GM13976 (cell line): ENCODE measurements at regions not wholly inside any gene's neighbourhood (a gene's known extent, or its start where the extent isn't known, plus 50 kb on each side); places are given as distances from the start of the nearest gene placed in this dataset.
"Not testable (repeated sequence)": the region's sequence is repeated elsewhere in the genome, so short reads cannot be mapped to it uniquely, and the experiment has no call there.

Source experiments
- DNase-seq: peaks from one replicate; pipeline ENCODE4 v3.0.0; 2012; ENCODE audit warnings: low spot score
- CTCF ChIP-seq: IDR thresholded peaks from 2 replicates; pipeline ENCODE4 v1.5.1; 2012; ENCODE audit warnings: borderline replicate concordance, mild to moderate bottlenecking; ENCODE audit not compliant: insufficient read depth; ENCODE audit errors: extremely low read depth, missing control alignments, control extremely low read depth
- in situ Hi-C: fragments of 300-500 bp; cut with MboI; formaldehyde crosslinking; loops from one replicate; pipeline ENCODE4 v1.12.0; 2022; ENCODE audit warnings: low sequenced_read_pairs, mixed read lengths, inconsistent platforms; ENCODE audit not compliant: unreplicated experiment

- TF ChIP-seq CTCF, result no peak
- in situ Hi-C loops, result no loop called here
- no peak for DNase-seq
These were observed 499.7 kb downstream of the XYLT1 start for GRCh38 chr16:16971042-16971441.

- no peak for TF ChIP-seq CTCF
- no peak for DNase-seq
- in situ Hi-C loops, result no loop called here
These were observed 497.9 kb downstream of the XYLT1 start for GRCh38 chr16:16972831-16973230.

GRCh38 chr16:16973707-16974591, 496.8 kb downstream of the XYLT1 start:
- in situ Hi-C loops, result no loop called here
- no peak for TF ChIP-seq CTCF
- DNase-seq, result no peak

- in situ Hi-C loops, result no loop called here
- no peak for DNase-seq
- TF ChIP-seq CTCF, result no peak
These were observed 488.1 kb downstream of the XYLT1 start for GRCh38 chr16:16982614-16983013.

- in situ Hi-C loops, result no loop called here
- no peak for TF ChIP-seq CTCF
These were observed 487.2 kb downstream of the XYLT1 start for GRCh38 chr16:16983582-16983981.

GRCh38 chr16:16984091-16984490, 486.7 kb downstream of the XYLT1 start:
- in situ Hi-C loops, DNase-seq: not testable (repeated sequence)

More at GRCh38 chr16:16983582-16983981, 487.2 kb downstream of the XYLT1 start:
- DNase-seq, result no peak

- no peak for TF ChIP-seq CTCF
- DNase-seq, result no peak
- in situ Hi-C loops, result no loop called here
These were observed 485.1 kb downstream of the XYLT1 start for GRCh38 chr16:16985707-16986106.
